Hepatocyte (in vitro differentiated cells): ENCODE measurements at regions not wholly inside any gene's neighbourhood (a gene's known extent, or its start where the extent isn't known, plus 50 kb on each side); places are given as distances from the start of the nearest gene placed in this dataset.

ENCODE experiments used
- DNase-seq: peaks from one replicate; pipeline ENCODE4 v3.0.0-alpha.2; 2016; ENCODE audit warnings: low spot score
- H2AFZ ChIP-seq: fragments of 200-600 bp; sonication (generic); 2 replicates; pipeline ENCODE4 v1.6.0; 2016; ENCODE audit warnings: antibody characterized with exemption, mild to moderate bottlenecking
- H3K27ac ChIP-seq: fragments of 200-600 bp; sonication (generic); 2 replicates; pipeline ENCODE4 v1.5.1; 2016; ENCODE audit warnings: mild to moderate bottlenecking
- H3K27me3 ChIP-seq: fragments of 200-600 bp; sonication (generic); 2 replicates; pipeline ENCODE4 v1.6.1; 2016
- H3K36me3 ChIP-seq: fragments of 200-600 bp; sonication (generic); replicated peaks from 2 replicates; pipeline ENCODE4 v1.5.1; 2016; ENCODE audit warnings: low read depth; ENCODE audit not compliant: insufficient read depth
- H3K4me1 ChIP-seq: fragments of 200-600 bp; sonication (generic); 2 replicates; pipeline ENCODE4 v1.5.1; 2016; ENCODE audit warnings: mild to moderate bottlenecking, moderate library complexity; ENCODE audit not compliant: insufficient read depth
- H3K4me2 ChIP-seq: fragments of 200-600 bp; sonication (generic); 2 replicates; pipeline ENCODE4 v1.6.0; 2016
- H3K4me3 ChIP-seq: fragments of 200-600 bp; sonication (generic); 2 replicates; pipeline ENCODE4 v1.5.1; 2016; ENCODE audit warnings: mild to moderate bottlenecking
- H3K79me2 ChIP-seq: fragments of 200-600 bp; sonication (generic); 2 replicates; pipeline ENCODE4 v1.6.0; 2017; ENCODE audit warnings: mild to moderate bottlenecking
- H3K9me2 ChIP-seq: fragments of 200-600 bp; sonication (generic); replicated peaks from 2 replicates; pipeline ENCODE4 v1.6.0; 2017; ENCODE audit warnings: mild to moderate bottlenecking; ENCODE audit not compliant: insufficient read depth
- H3K9me3 ChIP-seq: fragments of 200-600 bp; sonication (generic); 2 replicates; pipeline ENCODE4 v1.5.1; 2016; ENCODE audit warnings: low read depth, mild to moderate bottlenecking
- H4K20me1 ChIP-seq: fragments of 200-600 bp; sonication (generic); 2 replicates; pipeline ENCODE4 v1.6.0; 2016; ENCODE audit warnings: mild to moderate bottlenecking; ENCODE audit not compliant: insufficient read depth, poor library complexity, severe bottlenecking
- CTCF ChIP-seq: fragments of 200-600 bp; sonication (generic); IDR thresholded peaks from 2 replicates; pipeline ENCODE4 v1.5.1; 2016; ENCODE audit warnings: antibody characterized with exemption, mild to moderate bottlenecking; ENCODE audit not compliant: poor library complexity
- EZH2 ChIP-seq: fragments of 200-600 bp; sonication (generic); IDR thresholded peaks from 2 replicates; pipeline ENCODE4 v1.6.1; 2016; ENCODE audit warnings: antibody characterized with exemption, mild to moderate bottlenecking, borderline replicate concordance
- EZH2phosphoT487 ChIP-seq: fragments of 200-600 bp; sonication (generic); IDR thresholded peaks from one replicate; pipeline ENCODE4 v1.6.1; 2018; ENCODE audit warnings: antibody characterized with exemption, mild to moderate bottlenecking, low read depth, moderate library complexity; ENCODE audit not compliant: unreplicated experiment, severe bottlenecking
- WGBS: methylation state at CpG from one replicate; pipeline ENCODE4 v1.1.6; 2016; ENCODE audit warnings: low lambda C conversion rate; ENCODE audit errors: missing lambda C conversion rate; 5-methylcytosine and 5-hydroxymethylcytosine counted together

- H4K20me1 ChIP-seq = no peaks in the 10 kb centered on the region
- no peaks in the 10 kb centered on the region for H3K36me3 ChIP-seq
- TF ChIP-seq CTCF = no peak
- TF ChIP-seq EZH2phosphoT487 = no peak
- TF ChIP-seq EZH2 = no peak
- H3K27ac ChIP-seq = no peak overlapping the region
- no peak overlapping the region for H3K4me2 ChIP-seq
- no peaks in the 10 kb centered on the region for H3K79me2 ChIP-seq
- no peaks in the 10 kb centered on the region for H3K9me3 ChIP-seq
- H3K4me1 ChIP-seq = no peaks in the 10 kb centered on the region
- no peaks in the 10 kb centered on the region for H3K27me3 ChIP-seq
- DNase-seq = no peak
- no peaks in the 10 kb centered on the region for H3K9me2 ChIP-seq
- no peak overlapping the region for H2AFZ ChIP-seq
- H3K4me3 ChIP-seq = no peak overlapping the region
These were observed 1102.2 kb downstream of the IGSF11 start for GRCh38 chr3:117932441-117932840.

- WGBS = 93% methylated on average over 4 of the region's 4 CpGs
These were observed 1098.5 kb downstream of the IGSF11 start for GRCh38 chr3:117936159-117936558.

GRCh38 chr3:117938974-117939373, 1095.7 kb downstream of the IGSF11 start:
- no peaks in the 10 kb centered on the region for H3K79me2 ChIP-seq
- no peak for TF ChIP-seq CTCF
- TF ChIP-seq EZH2phosphoT487 = no peak
- TF ChIP-seq EZH2 = no peak

More at GRCh38 chr3:117936159-117936558, 1098.5 kb downstream of the IGSF11 start:
- no peak for TF ChIP-seq EZH2
- TF ChIP-seq CTCF = no peak
- no peak for TF ChIP-seq EZH2phosphoT487
- H3K36me3 ChIP-seq = no peaks in the 10 kb centered on the region
- H3K27ac ChIP-seq = no peak overlapping the region
- no peaks in the 10 kb centered on the region for H4K20me1 ChIP-seq
- H2AFZ ChIP-seq = no peak overlapping the region
- no peaks in the 10 kb centered on the region for H3K4me1 ChIP-seq
- no peaks in the 10 kb centered on the region for H3K27me3 ChIP-seq
- DNase-seq = no peak
- H3K4me2 ChIP-seq = no peak overlapping the region
- no peaks in the 10 kb centered on the region for H3K79me2 ChIP-seq
- H3K9me2 ChIP-seq = no peaks in the 10 kb centered on the region
- H3K9me3 ChIP-seq = no peaks in the 10 kb centered on the region
- H3K4me3 ChIP-seq = no peak overlapping the region

GRCh38 chr3:117939425-117940027, 1095.1 kb downstream of the IGSF11 start:
- H4K20me1 ChIP-seq = no peaks in the 10 kb centered on the region
- H3K9me2 ChIP-seq = no peaks in the 10 kb centered on the region
- no peak for DNase-seq
- H3K27me3 ChIP-seq = no peaks in the 10 kb centered on the region
- H3K4me3 ChIP-seq = no peak overlapping the region
- H2AFZ ChIP-seq = no peak overlapping the region
- H3K9me3 ChIP-seq = no peaks in the 10 kb centered on the region
- no peak for TF ChIP-seq EZH2phosphoT487
- TF ChIP-seq EZH2 = no peak
- no peak for TF ChIP-seq CTCF
- no peaks in the 10 kb centered on the region for H3K36me3 ChIP-seq
- no peaks in the 10 kb centered on the region for H3K4me1 ChIP-seq
- H3K4me2 ChIP-seq = no peak overlapping the region
- H3K27ac ChIP-seq = no peak overlapping the region
- no peaks in the 10 kb centered on the region for H3K79me2 ChIP-seq
- WGBS = 96% methylated on average over 1 of the region's 1 CpG

More at GRCh38 chr3:117938974-117939373, 1095.7 kb downstream of the IGSF11 start:
- Histone ChIP-seq H3K9me3 (no peaks in the 10 kb centered on the region), H2AFZ (no peak overlapping the region), H3K36me3 (no peaks in the 10 kb centered on the region), H3K27me3 (no peaks in the 10 kb centered on the region), H3K4me3 (no peak overlapping the region), H4K20me1 (no peaks in the 10 kb centered on the region), H3K27ac (no peak overlapping the region), H3K4me1 (no peaks in the 10 kb centered on the region), H3K9me2 (no peaks in the 10 kb centered on the region), H3K4me2 (no peak overlapping the region)
- DNase-seq = no peak
- WGBS = 90% methylated on average over 2 of the region's 2 CpGs
